Prostate gland (tissue), 2 donors: ENCODE measurements at regions not wholly inside any gene's neighbourhood (a gene's known extent, or its start where the extent isn't known, plus 50 kb on each side); places are given as distances from the start of the nearest gene placed in this dataset.

ENCODE experiments used
- DNase-seq: peaks from one replicate; pipeline ENCODE4 v3.0.0-alpha.2; 2019; ENCODE audit warnings: low spot score
- H3K27ac ChIP-seq, 2 donors: fragments of 200-600 bp; sonication (generic); 2 replicates each; pipeline ENCODE4 v1.5.1; 2017 to 2019
- H3K27me3 ChIP-seq: fragments of 200-600 bp; sonication (generic); replicated peaks from 2 replicates; pipeline ENCODE4 v1.5.1; 2019; ENCODE audit not compliant: insufficient read depth
- H3K36me3 ChIP-seq, 2 donors: fragments of 200-600 bp; sonication (generic); 1 replicate in 1 of 2; 2 replicates in 1 of 2; pipeline versions ENCODE4 v1.5.1 to v1.8.1; 2017 to 2019
- H3K4me1 ChIP-seq: fragments of 200-600 bp; sonication (generic); replicated peaks from 2 replicates; pipeline ENCODE4 v1.5.1; 2019
- H3K4me3 ChIP-seq, 2 donors: fragments of 200-600 bp; sonication (generic); 2 replicates each; pipeline ENCODE4 v1.5.1; 2017 to 2019
- H3K9me3 ChIP-seq: fragments of 200-600 bp; sonication (generic); 2 replicates; pipeline ENCODE4 v1.5.1; 2017
- CTCF ChIP-seq, 4 experiments: fragments of 200-600 bp in 2 of 4; fragments of 450-650 bp in 2 of 4; sonication (generic) in 2 of 4; IDR thresholded peaks; 1 replicate in 3 of 4; 2 replicates in 1 of 4; pipeline ENCODE4 v1.5.1; 2016 to 2019; ENCODE audit warnings: antibody characterized with exemption in 4 of 4, mild to moderate bottlenecking in 2 of 4, moderate library complexity in 2 of 4
- POLR2A ChIP-seq: fragments of 450-650 bp; IDR thresholded peaks from one replicate; pipeline ENCODE4 v1.6.1; 2016; ENCODE audit warnings: antibody characterized with exemption, mild to moderate bottlenecking
- POLR2AphosphoS5 ChIP-seq: sonication (generic); formaldehyde crosslinking; IDR thresholded peaks from one replicate; pipeline ENCODE4 v1.6.1; 2017; ENCODE audit warnings: antibody characterized with exemption
- WGBS: methylation state at CpG from one replicate; pipeline ENCODE4 v1.1.5; 2018; 5-methylcytosine and 5-hydroxymethylcytosine counted together
- intact Hi-C: fragments of 100-400 bp; cut with DNase I; formaldehyde crosslinking; loops from one replicate; pipeline ENCODE4 v1.14.2; 2022

GRCh38 chr5:167049043-167049663, 1242.3 kb upstream of the WWC1 start:
- intact Hi-C loops, result no loop called here
- no peak overlapping the region for H3K27ac ChIP-seq
- TF ChIP-seq POLR2A (no peak), CTCF (IDR thresholded peaks at IDR 0.05) (peak in 3 of 4 experiments; percentile 32 to 41 (median 39)), POLR2AphosphoS5 (peak; percentile 35)
- no peaks in the 10 kb centered on the region for H3K36me3 ChIP-seq
- no peak overlapping the region for H3K4me3 ChIP-seq
- no peaks in the 10 kb centered on the region for H3K27me3 ChIP-seq
- 27% methylated on average over 7 of the region's 7 CpGs for WGBS
- H3K9me3 ChIP-seq, result no peaks in the 10 kb centered on the region
- no peaks in the 10 kb centered on the region for H3K4me1 ChIP-seq
- peak; percentile 13 for DNase-seq

- Histone ChIP-seq H3K27ac (no peak overlapping the region), H3K4me3 (no peak overlapping the region), H3K27me3 (no peaks in the 10 kb centered on the region), H3K4me1 (no peaks in the 10 kb centered on the region), H3K36me3 (no peaks in the 10 kb centered on the region), H3K9me3 (no peaks in the 10 kb centered on the region)
- intact Hi-C loops, result no loop called here
- no peak for TF ChIP-seq POLR2AphosphoS5
- TF ChIP-seq CTCF (IDR thresholded peaks at IDR 0.05), result no peak
- no peak for TF ChIP-seq POLR2A
- no peak for DNase-seq
- 89% methylated on average over 10 of the region's 10 CpGs for WGBS
Measured at GRCh38 chr5:167049771-167050567, 1241.5 kb upstream of the WWC1 start.

GRCh38 chr5:167050568-167051401, 1240.7 kb upstream of the WWC1 start:
- Histone ChIP-seq H3K36me3 (no peaks in the 10 kb centered on the region), H3K4me1 (no peaks in the 10 kb centered on the region), H3K9me3 (no peaks in the 10 kb centered on the region), H3K27ac (no peak overlapping the region), H3K27me3 (no peaks in the 10 kb centered on the region), H3K4me3 (no peak overlapping the region)
- intact Hi-C loops, result no loop called here
- TF ChIP-seq CTCF (IDR thresholded peaks at IDR 0.05) (no peak), POLR2A (no peak), POLR2AphosphoS5 (no peak)
- no peak for DNase-seq
- 71% methylated on average over 8 of the region's 8 CpGs for WGBS

GRCh38 chr5:167051402-167051768, 1240.1 kb upstream of the WWC1 start:
- H3K36me3 ChIP-seq, result no peaks in the 10 kb centered on the region
- no peaks in the 10 kb centered on the region for H3K27me3 ChIP-seq
- H3K9me3 ChIP-seq, result no peaks in the 10 kb centered on the region
- TF ChIP-seq POLR2AphosphoS5 (no peak), POLR2A (no peak), CTCF (IDR thresholded peaks at IDR 0.05) (no peak)
- no peak overlapping the region for H3K4me3 ChIP-seq
- WGBS, result 37% methylated on average over 7 of the region's 7 CpGs
- no peak overlapping the region for H3K27ac ChIP-seq
- intact Hi-C loops, result no loop called here
- no peak for DNase-seq
- H3K4me1 ChIP-seq, result no peaks in the 10 kb centered on the region
